ENCODE measurements at regions not wholly inside any gene's neighbourhood (a gene's known extent, or its start where the extent isn't known, plus 50 kb on each side); places are given as distances from the start of the nearest gene placed in this dataset.

GRCh38 chr14:51512316-51512715 is 139.4 kb upstream of the FRMD6 start:
- Histone ChIP-seq H3K4me1 (peaks cover 29% of the 10 kb centered on the region), H3K4me3 (no peak overlapping the region), H3K36me3 (no peaks in the 10 kb centered on the region), H3K27me3 (ENCODE audit: low read depth) (no peaks in the 10 kb centered on the region), H3K9me3 (replicated peaks) (no peaks in the 10 kb centered on the region), H3K27ac (replicated peaks) (no peak overlapping the region)
- TF ChIP-seq, protein P1, sequence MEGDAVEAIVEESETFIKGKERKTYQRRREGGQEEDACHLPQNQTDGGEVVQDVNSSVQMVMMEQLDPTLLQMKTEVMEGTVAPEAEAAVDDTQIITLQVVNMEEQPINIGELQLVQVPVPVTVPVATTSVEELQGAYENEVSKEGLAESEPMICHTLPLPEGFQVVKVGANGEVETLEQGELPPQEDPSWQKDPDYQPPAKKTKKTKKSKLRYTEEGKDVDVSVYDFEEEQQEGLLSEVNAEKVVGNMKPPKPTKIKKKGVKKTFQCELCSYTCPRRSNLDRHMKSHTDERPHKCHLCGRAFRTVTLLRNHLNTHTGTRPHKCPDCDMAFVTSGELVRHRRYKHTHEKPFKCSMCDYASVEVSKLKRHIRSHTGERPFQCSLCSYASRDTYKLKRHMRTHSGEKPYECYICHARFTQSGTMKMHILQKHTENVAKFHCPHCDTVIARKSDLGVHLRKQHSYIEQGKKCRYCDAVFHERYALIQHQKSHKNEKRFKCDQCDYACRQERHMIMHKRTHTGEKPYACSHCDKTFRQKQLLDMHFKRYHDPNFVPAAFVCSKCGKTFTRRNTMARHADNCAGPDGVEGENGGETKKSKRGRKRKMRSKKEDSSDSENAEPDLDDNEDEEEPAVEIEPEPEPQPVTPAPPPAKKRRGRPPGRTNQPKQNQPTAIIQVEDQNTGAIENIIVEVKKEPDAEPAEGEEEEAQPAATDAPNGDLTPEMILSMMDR (IDR thresholded peaks at IDR 0.05; ENCODE audit: borderline replicate concordance), result no peak
- intact Hi-C loops (cut with micrococcal nuclease), result no loop called here
- DNase-seq, result no peak

DNA sequence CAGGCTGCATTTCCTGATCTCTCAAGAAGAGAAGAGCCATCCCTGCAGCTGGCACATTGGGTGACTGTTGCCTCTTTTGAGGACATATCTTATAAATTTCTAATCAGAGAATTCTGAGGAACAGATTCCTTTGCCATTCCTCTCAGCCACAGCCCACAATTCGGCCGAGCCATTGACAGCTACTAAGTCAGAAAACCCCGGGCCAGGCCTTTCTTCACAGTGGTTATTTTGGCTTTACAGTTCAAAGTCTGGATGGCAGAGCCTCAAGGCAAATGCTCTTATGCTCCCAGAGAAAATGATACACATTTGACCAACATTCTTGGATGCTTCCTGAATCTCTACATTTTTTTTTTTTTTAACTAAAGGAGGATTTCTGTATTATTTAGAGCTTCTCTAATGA is 138.4 kb upstream of the FRMD6 start:
- Histone ChIP-seq H3K4me1 (peaks cover 21% of the 10 kb centered on the region), H3K36me3 (no peaks in the 10 kb centered on the region), H3K27ac (replicated peaks) (no peak overlapping the region), H3K27me3 (ENCODE audit: low read depth) (no peaks in the 10 kb centered on the region), H3K9me3 (replicated peaks) (no peaks in the 10 kb centered on the region), H3K4me3 (no peak overlapping the region)
- TF ChIP-seq, protein P1 (IDR thresholded peaks at IDR 0.05; ENCODE audit: borderline replicate concordance), result no peak
- intact Hi-C loops (cut with micrococcal nuclease), result no loop called here
- no peak for DNase-seq

GRCh38 chr14:51513933-51514332 is 137.8 kb upstream of the FRMD6 start:
- Histone ChIP-seq H3K36me3 (no peaks in the 10 kb centered on the region), H3K4me1 (peaks cover 16% of the 10 kb centered on the region), H3K27me3 (ENCODE audit: low read depth) (no peaks in the 10 kb centered on the region), H3K9me3 (replicated peaks) (no peaks in the 10 kb centered on the region), H3K27ac (replicated peaks) (no peak overlapping the region), H3K4me3 (no peak overlapping the region)
- TF ChIP-seq, protein P1 (IDR thresholded peaks at IDR 0.05; ENCODE audit: borderline replicate concordance), result no peak
- intact Hi-C loops (cut with micrococcal nuclease), result no loop called here
- DNase-seq, result no peak

DNA sequence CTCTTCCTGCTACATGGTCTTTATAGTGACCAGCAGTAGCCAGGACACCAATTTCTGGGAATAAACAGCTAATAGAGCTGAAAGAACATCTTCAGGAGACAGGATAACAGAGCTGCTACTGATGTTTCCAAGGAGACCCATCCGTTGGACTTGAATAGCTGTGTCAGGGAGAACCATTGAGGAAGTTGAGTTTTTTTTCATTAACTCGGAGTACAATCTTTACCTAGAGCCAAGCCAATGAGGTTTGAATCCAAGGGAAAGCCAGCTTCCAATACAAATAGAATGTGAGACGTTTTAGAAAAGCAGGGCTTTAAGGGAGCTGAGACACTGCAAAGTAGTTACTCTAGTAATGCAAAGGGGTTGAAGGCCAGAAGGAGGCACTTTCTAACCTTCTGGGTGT is 136.1 kb upstream of the FRMD6 start:
- intact Hi-C loops (cut with micrococcal nuclease), result no loop called here
- Histone ChIP-seq H3K4me1 (peaks cover 16% of the 10 kb centered on the region), H3K9me3 (replicated peaks) (no peaks in the 10 kb centered on the region), H3K36me3 (no peaks in the 10 kb centered on the region), H3K27ac (replicated peaks) (no peak overlapping the region), H3K4me3 (no peak overlapping the region), H3K27me3 (ENCODE audit: low read depth) (no peaks in the 10 kb centered on the region)
- DNase-seq, result no peak
- TF ChIP-seq, protein P1 (IDR thresholded peaks at IDR 0.05; ENCODE audit: borderline replicate concordance), result no peak

GRCh38 chr14:51516706-51517395 is 134.9 kb upstream of the FRMD6 start:
- Histone ChIP-seq H3K36me3 (no peaks in the 10 kb centered on the region), H3K27ac (replicated peaks) (peak overlapping the region; percentile 44), H3K4me3 (no peak overlapping the region), H3K9me3 (replicated peaks) (peaks cover under 1% of the 10 kb centered on the region), H3K4me1 (peaks cover 16% of the 10 kb centered on the region), H3K27me3 (ENCODE audit: low read depth) (no peaks in the 10 kb centered on the region)
- no peak for DNase-seq
- TF ChIP-seq, protein P1 (IDR thresholded peaks at IDR 0.05; ENCODE audit: borderline replicate concordance), result no peak
- intact Hi-C loops (cut with micrococcal nuclease), result no loop called here

All from left ventricle myocardium inferior (tissue), 1 donor.